Kidney (tissue), 13 donors: ENCODE measurements at regions not wholly inside any gene's neighbourhood (a gene's known extent, or its start where the extent isn't known, plus 50 kb on each side); places are given as distances from the start of the nearest gene placed in this dataset.
A peak's percentile ranks its signal among the peaks of the same experiment; 100 is the strongest.

ENCODE experiments used
- DNase-seq, 5 donors: peaks; one replicate each; pipeline ENCODE4 v3.0.0-alpha.2; 2013 to 2020
- FAIRE-seq: peaks from 2 replicates; lab custom pipeline; 2012; peaks lifted over from hg19 to GRCh38; lab: Jason Lieb, UNC
- H3K27ac ChIP-seq, 2 donors: one replicate each; pipeline ENCODE4 v1.7.0; 2013; ENCODE audit warnings: low read depth in 2 of 2, low read length in 2 of 2, inconsistent platforms in 1 of 2
- H3K27me3 ChIP-seq: one replicate; pipeline ENCODE4 v1.7.1; 2013; ENCODE audit warnings: low read length, inconsistent platforms; ENCODE audit not compliant: control insufficient read depth, insufficient read depth
- H3K36me3 ChIP-seq, 3 donors: one replicate each; pipeline versions ENCODE4 v1.7.0 to v1.7.1; 2013; ENCODE audit warnings: low read length in 3 of 3, control low read depth in 1 of 3, inconsistent platforms in 1 of 3; ENCODE audit not compliant: insufficient read depth in 3 of 3, control insufficient read depth in 2 of 3
- H3K4me1 ChIP-seq, 3 donors: one replicate each; pipeline versions ENCODE4 v1.7.0 to v1.7.1; 2013; ENCODE audit warnings: low read length in 3 of 3, inconsistent platforms in 1 of 3, low read depth in 1 of 3; ENCODE audit not compliant: control insufficient read depth in 2 of 3, insufficient read depth in 2 of 3
- H3K4me3 ChIP-seq, 3 donors: one replicate each; pipeline versions ENCODE4 v1.7.0 to v1.8.1; 2013; ENCODE audit warnings: low read length in 3 of 3, control low read depth in 1 of 3, inconsistent platforms in 1 of 3
- H3K9ac ChIP-seq, 3 donors: one replicate each; pipeline versions ENCODE4 v1.7.0 to v1.7.1; 2013; ENCODE audit warnings: low read length in 3 of 3, control low read depth in 1 of 3, inconsistent platforms in 1 of 3
- H3K9me3 ChIP-seq, 3 donors: one replicate each; pipeline versions ENCODE4 v1.7.0 to v1.7.1; 2013; ENCODE audit warnings: low read length in 3 of 3, control low read depth in 1 of 3, inconsistent platforms in 1 of 3; ENCODE audit not compliant: control insufficient read depth in 2 of 3, insufficient read depth in 1 of 3
- CTCF ChIP-seq: IDR thresholded peaks from 3 replicates; pipeline ENCODE4 v1.5.1; 2012; ENCODE audit warnings: mild to moderate bottlenecking, moderate library complexity, borderline replicate concordance; ENCODE audit not compliant: insufficient read depth; ENCODE audit errors: extremely low read depth
- intact Hi-C: fragments of 100-400 bp; cut with DNase I; formaldehyde crosslinking; loops from one replicate; pipeline ENCODE4 v1.11.1; 2022
- donor health status: control.
- donor health status: control.
- donor health status: control.
- donor health status: control.
- donor health status: control.
- donor health status: DM: yes; HTN: yes; CAD: no.
- donor health status: Normal renal cell carcinoma (clear cell type).

DNA sequence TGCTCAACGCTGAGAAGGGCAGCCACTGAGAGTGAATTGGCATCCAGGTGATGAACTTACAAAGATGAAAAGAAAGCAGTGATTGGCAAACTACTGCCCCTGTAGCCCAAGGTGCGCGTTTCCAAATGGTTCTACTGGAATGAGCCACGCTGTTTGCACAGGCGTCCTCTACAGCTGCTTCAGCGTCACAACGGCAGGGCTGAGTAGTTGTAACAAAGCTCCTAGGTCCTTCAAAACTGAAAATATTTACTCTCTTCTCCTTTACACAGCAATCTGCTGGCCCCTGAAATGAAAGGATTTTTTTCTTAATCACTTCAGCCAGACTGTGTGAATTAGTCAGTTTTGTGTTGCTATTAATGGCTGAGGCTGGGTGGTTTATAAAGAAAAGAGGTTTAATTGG, 107.2 kb upstream of the FOXF1 start:
- peaks cover 2% of the 10 kb centered on the region for H3K27me3 ChIP-seq
- peaks cover 0 to 2% (median 0%) of the 10 kb centered on the region in 3 donors for H3K4me1 ChIP-seq
- no peak overlapping the region for H3K9ac ChIP-seq
- no peak overlapping the region for H3K27ac ChIP-seq
- no peaks in the 10 kb centered on the region for H3K36me3 ChIP-seq
- intact Hi-C loops = no loop called here
- FAIRE-seq (no peak), DNase-seq (no peak)
- TF ChIP-seq CTCF = no peak
- no peak overlapping the region for H3K4me3 ChIP-seq
- no peaks in the 10 kb centered on the region for H3K9me3 ChIP-seq

- Histone ChIP-seq H3K27me3 (peaks cover 2% of the 10 kb centered on the region), H3K4me3 (no peak overlapping the region), H3K4me1 (peaks cover 0 to 2% (median 0%) of the 10 kb centered on the region in 3 donors), H3K36me3 (no peaks in the 10 kb centered on the region), H3K9me3 (no peaks in the 10 kb centered on the region), H3K27ac (no peak overlapping the region), H3K9ac (no peak overlapping the region)
- intact Hi-C loops = no loop called here
- no peak for TF ChIP-seq CTCF
- FAIRE-seq (no peak), DNase-seq (no peak)
Measured at GRCh38 chr16:86403541-86404163, 106.7 kb upstream of the FOXF1 start.

- peaks cover 0 to 2% (median 0%) of the 10 kb centered on the region in 3 donors for H3K4me1 ChIP-seq
- no peak for TF ChIP-seq CTCF
- H3K27ac ChIP-seq = no peak overlapping the region
- intact Hi-C loops = no loop called here
- DNase-seq = peak in 2 of 5 donors; percentile 48 to 73
- no peaks in the 10 kb centered on the region for H3K9me3 ChIP-seq
- no peak for FAIRE-seq
- peaks cover 2% of the 10 kb centered on the region for H3K27me3 ChIP-seq
- H3K36me3 ChIP-seq = no peaks in the 10 kb centered on the region
- no peak overlapping the region for H3K9ac ChIP-seq
- H3K4me3 ChIP-seq = no peak overlapping the region
Measured at GRCh38 chr16:86404678-86405077, 105.6 kb upstream of the FOXF1 start.

DNA sequence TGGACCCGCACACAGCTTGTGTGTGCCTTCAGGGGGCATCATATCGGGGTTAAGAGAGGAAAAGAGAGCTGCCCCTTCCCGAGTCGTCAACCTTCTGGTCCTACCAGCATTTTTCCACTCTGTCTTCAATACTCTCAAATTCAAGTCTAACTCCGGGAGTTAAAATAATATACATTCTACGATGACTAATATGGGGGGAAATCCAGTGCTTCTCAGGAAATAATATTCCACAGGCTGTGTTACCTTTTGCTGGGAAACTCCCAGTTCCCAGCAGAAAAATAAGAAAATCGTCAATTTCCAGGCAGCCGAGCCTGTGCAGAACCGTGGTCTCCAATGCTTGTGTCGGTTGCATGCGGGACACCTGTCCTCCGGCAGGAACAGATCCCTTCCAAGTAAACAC, 105.0 kb upstream of the FOXF1 start:
- no peak for TF ChIP-seq CTCF
- no peak for FAIRE-seq
- H3K4me3 ChIP-seq = no peak overlapping the region
- no peaks in the 10 kb centered on the region for H3K9me3 ChIP-seq
- intact Hi-C loops = no loop called here
- no peak overlapping the region for H3K9ac ChIP-seq
- peaks cover 2% of the 10 kb centered on the region for H3K27me3 ChIP-seq
- DNase-seq = no peak
- no peaks in the 10 kb centered on the region for H3K36me3 ChIP-seq
- H3K27ac ChIP-seq = no peak overlapping the region
- H3K4me1 ChIP-seq = peaks cover 0 to 2% (median 0%) of the 10 kb centered on the region in 3 donors
